ENCODE measurements at regions not wholly inside any gene's neighbourhood (a gene's known extent, or its start where the extent isn't known, plus 50 kb on each side); places are given as distances from the start of the nearest gene placed in this dataset.

- TF ChIP-seq CTCF (IDR thresholded peaks at IDR 0.05) = no peak
- no peak for TF ChIP-seq POLR2AphosphoS5 (IDR thresholded peaks at IDR 0.05)
- no peak for TF ChIP-seq POLR2A (IDR thresholded peaks at IDR 0.05)
Measured at GRCh38 chr20:12911372-12911771, 97.4 kb upstream of the SPTLC3 start.
